CD14-positive monocyte (primary cell): ENCODE measurements at regions not wholly inside any gene's neighbourhood (a gene's known extent, or its start where the extent isn't known, plus 50 kb on each side); places are given as distances from the start of the nearest gene placed in this dataset.

Experiments
- DNase-seq, 3 donors: peaks; one replicate each; pipeline ENCODE4 v3.0.0-alpha.2; 2011 to 2022
- H2AFZ ChIP-seq: 2 replicates; pipeline ENCODE4 v1.6.0; 2012; ENCODE audit warnings: mild to moderate bottlenecking, low read depth, low read length, inconsistent platforms; ENCODE audit not compliant: insufficient read depth, poor library complexity, severe bottlenecking
- H3K27ac ChIP-seq, 2 donors: 1 replicate in 1 of 2; 2 replicates in 1 of 2; pipeline ENCODE4 v1.5.1; 2012 to 2013; ENCODE audit warnings: low read length in 2 of 2, control low read depth in 1 of 2, inconsistent platforms in 1 of 2, low read depth in 1 of 2, mild to moderate bottlenecking in 1 of 2
- H3K27me3 ChIP-seq, 2 donors: one replicate each; pipeline versions ENCODE4 v1.6.0 to v1.6.1; 2011 to 2013; ENCODE audit warnings: low read length in 2 of 2; ENCODE audit not compliant: control insufficient read depth in 2 of 2, insufficient read depth in 2 of 2
- H3K36me3 ChIP-seq, 2 donors: replicated peaks in 1 of 2; 1 replicate in 1 of 2; 2 replicates in 1 of 2; pipeline versions ENCODE4 v1.5.1 to v1.6.1; 2012 to 2013; ENCODE audit warnings: low read length in 2 of 2, control low read depth in 1 of 2, inconsistent platforms in 1 of 2, mild to moderate bottlenecking in 1 of 2; ENCODE audit not compliant: insufficient read depth in 2 of 2, control insufficient read depth in 1 of 2
- H3K4me1 ChIP-seq, 2 donors: 1 replicate in 1 of 2; 2 replicates in 1 of 2; pipeline versions ENCODE4 v1.5.1 to v1.6.1; 2012 to 2013; ENCODE audit warnings: low read length in 2 of 2, control low read depth in 1 of 2, inconsistent platforms in 1 of 2, mild to moderate bottlenecking in 1 of 2, moderate library complexity in 1 of 2; ENCODE audit not compliant: insufficient read depth in 2 of 2, control insufficient read depth in 1 of 2
- H3K4me2 ChIP-seq: replicated peaks from 2 replicates; pipeline ENCODE3; 2012; ENCODE audit warnings: low read length, moderate library complexity, mild to moderate bottlenecking; ENCODE audit not compliant: poor library complexity, severe bottlenecking; ENCODE audit errors: extremely low read depth
- H3K4me3 ChIP-seq, 3 experiments: fragments of 200-600 bp in 1 of 3; sonication (generic) in 1 of 3; replicated peaks in 1 of 3; 1 replicate in 2 of 3; 2 replicates in 1 of 3; pipeline ENCODE4 v1.5.1; 2011 to 2013; ENCODE audit warnings: low read length in 3 of 3, mild to moderate bottlenecking in 3 of 3, control low read depth in 2 of 3, low read depth in 2 of 3, inconsistent platforms in 1 of 3, moderate library complexity in 1 of 3
- H3K79me2 ChIP-seq: 2 replicates; pipeline ENCODE4 v1.6.0; 2012; ENCODE audit warnings: mild to moderate bottlenecking, control low read depth, inconsistent platforms, low read length, moderate library complexity; ENCODE audit not compliant: insufficient read depth
- H3K9ac ChIP-seq: 2 replicates; pipeline ENCODE4 v1.6.0; 2017; ENCODE audit warnings: low read length, mild to moderate bottlenecking; ENCODE audit not compliant: insufficient read depth, poor library complexity, severe bottlenecking
- H3K9me3 ChIP-seq, 2 donors: replicated peaks in 1 of 2; 1 replicate in 1 of 2; 2 replicates in 1 of 2; pipeline versions ENCODE4 v1.5.1 to v1.6.1; 2012 to 2013; ENCODE audit warnings: low read length in 2 of 2, control low read depth in 1 of 2; ENCODE audit not compliant: control insufficient read depth in 1 of 2, insufficient read depth in 1 of 2
- H4K20me1 ChIP-seq: 2 replicates; pipeline ENCODE4 v1.6.0; 2012; ENCODE audit warnings: mild to moderate bottlenecking, low read length, control low read depth, moderate library complexity; ENCODE audit not compliant: insufficient read depth
- H3K27ac Mint-ChIP-seq, 7 donors: one replicate each; pipeline ENCODE4 v1.8.0; 2020; ENCODE audit warnings: mild to moderate bottlenecking in 7 of 7, mixed read lengths in 7 of 7, moderate library complexity in 6 of 7, inconsistent platforms in 2 of 7
- H3K27me3 Mint-ChIP-seq, 3 donors: one replicate each; pipeline ENCODE4 v1.8.0; 2021 to 2022; ENCODE audit warnings: low read depth in 3 of 3, mild to moderate bottlenecking in 3 of 3, mixed read lengths in 3 of 3, moderate library complexity in 3 of 3, inconsistent platforms in 1 of 3
- H3K36me3 Mint-ChIP-seq, 2 donors: one replicate each; pipeline ENCODE4 v1.8.0; 2020; ENCODE audit warnings: mixed read lengths in 2 of 2, inconsistent platforms in 1 of 2, mild to moderate bottlenecking in 1 of 2
- H3K4me1 Mint-ChIP-seq: one replicate; pipeline ENCODE4 v1.8.0; 2020; ENCODE audit warnings: mild to moderate bottlenecking, mixed read lengths
- H3K4me3 Mint-ChIP-seq, 2 donors: one replicate each; pipeline ENCODE4 v1.8.0; 2020; ENCODE audit warnings: mild to moderate bottlenecking in 2 of 2, mixed read lengths in 2 of 2, moderate library complexity in 1 of 2
- H3K9me3 Mint-ChIP-seq, 7 donors: one replicate each; pipeline ENCODE4 v1.8.0; 2020 to 2022; ENCODE audit warnings: mixed read lengths in 7 of 7, mild to moderate bottlenecking in 6 of 7, moderate library complexity in 6 of 7, inconsistent platforms in 2 of 7
- WGBS: methylation state at CpG from one replicate; pipeline ENCODE4 v1.1.5; 2013; ENCODE audit warnings: missing lambda C conversion rate; ENCODE audit not compliant: insufficient coverage; 5-methylcytosine and 5-hydroxymethylcytosine counted together
- intact Hi-C, 2 donors: fragments of 100-400 bp; cut with micrococcal nuclease; formaldehyde crosslinking; loops; one replicate each; pipeline versions ENCODE4 v1.15.0 to v1.15.1; 2023
- TF ChIP-seq, protein P1 (sequence below): fragments of 200-600 bp; IDR thresholded peaks from one replicate; pipeline ENCODE4 v1.8.0; 2022; ENCODE audit warnings: antibody characterized with exemption, mild to moderate bottlenecking

DNA sequence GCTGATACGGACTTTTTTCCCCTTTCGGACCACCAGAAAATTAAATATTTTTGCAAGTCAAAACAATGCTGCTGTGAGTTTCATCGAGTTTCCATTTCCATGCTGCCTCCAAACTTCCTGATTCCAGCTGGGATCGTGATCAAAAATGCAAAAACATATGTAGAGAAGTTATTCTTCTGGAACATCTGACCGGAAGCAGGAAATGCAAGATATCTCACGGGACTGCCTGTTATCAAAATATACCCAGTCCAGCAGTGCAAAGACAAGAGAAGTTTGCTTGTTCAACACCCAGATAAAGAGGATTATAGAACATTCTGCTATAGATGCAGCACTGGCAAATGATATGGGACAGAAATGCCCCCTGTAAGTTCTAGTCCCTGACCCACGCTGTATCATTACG lies 726.7 kb upstream of the NR2F2 start:
- TF ChIP-seq, protein P1, sequence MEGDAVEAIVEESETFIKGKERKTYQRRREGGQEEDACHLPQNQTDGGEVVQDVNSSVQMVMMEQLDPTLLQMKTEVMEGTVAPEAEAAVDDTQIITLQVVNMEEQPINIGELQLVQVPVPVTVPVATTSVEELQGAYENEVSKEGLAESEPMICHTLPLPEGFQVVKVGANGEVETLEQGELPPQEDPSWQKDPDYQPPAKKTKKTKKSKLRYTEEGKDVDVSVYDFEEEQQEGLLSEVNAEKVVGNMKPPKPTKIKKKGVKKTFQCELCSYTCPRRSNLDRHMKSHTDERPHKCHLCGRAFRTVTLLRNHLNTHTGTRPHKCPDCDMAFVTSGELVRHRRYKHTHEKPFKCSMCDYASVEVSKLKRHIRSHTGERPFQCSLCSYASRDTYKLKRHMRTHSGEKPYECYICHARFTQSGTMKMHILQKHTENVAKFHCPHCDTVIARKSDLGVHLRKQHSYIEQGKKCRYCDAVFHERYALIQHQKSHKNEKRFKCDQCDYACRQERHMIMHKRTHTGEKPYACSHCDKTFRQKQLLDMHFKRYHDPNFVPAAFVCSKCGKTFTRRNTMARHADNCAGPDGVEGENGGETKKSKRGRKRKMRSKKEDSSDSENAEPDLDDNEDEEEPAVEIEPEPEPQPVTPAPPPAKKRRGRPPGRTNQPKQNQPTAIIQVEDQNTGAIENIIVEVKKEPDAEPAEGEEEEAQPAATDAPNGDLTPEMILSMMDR, result no peak
- Histone ChIP-seq H4K20me1 (no peaks in the 10 kb centered on the region), H3K36me3 (no peaks in the 10 kb centered on the region), H3K4me3 (no peak overlapping the region), H3K79me2 (no peaks in the 10 kb centered on the region), H2AFZ (no peak overlapping the region), H3K4me1 (no peaks in the 10 kb centered on the region), H3K4me2 (no peak overlapping the region), H3K27ac (no peak overlapping the region), H3K27me3 (no peaks in the 10 kb centered on the region), H3K9me3 (no peaks in the 10 kb centered on the region), H3K9ac (no peak overlapping the region)
- no peak for DNase-seq
- no peak overlapping the region for H3K4me3 Mint-ChIP-seq
- 80% methylated on average over 1 of the region's 8 CpGs for WGBS
- H3K27me3 Mint-ChIP-seq, result peaks cover 0 to 2% (median 1%) of the 10 kb centered on the region in 3 donors
- intact Hi-C loops, result no loop called here
- peaks cover 0 to 5% (median 1%) of the 10 kb centered on the region in 7 donors for H3K9me3 Mint-ChIP-seq
- H3K36me3 Mint-ChIP-seq, result no peaks in the 10 kb centered on the region
- no peaks in the 10 kb centered on the region for H3K4me1 Mint-ChIP-seq
- no peak overlapping the region for H3K27ac Mint-ChIP-seq

DNA sequence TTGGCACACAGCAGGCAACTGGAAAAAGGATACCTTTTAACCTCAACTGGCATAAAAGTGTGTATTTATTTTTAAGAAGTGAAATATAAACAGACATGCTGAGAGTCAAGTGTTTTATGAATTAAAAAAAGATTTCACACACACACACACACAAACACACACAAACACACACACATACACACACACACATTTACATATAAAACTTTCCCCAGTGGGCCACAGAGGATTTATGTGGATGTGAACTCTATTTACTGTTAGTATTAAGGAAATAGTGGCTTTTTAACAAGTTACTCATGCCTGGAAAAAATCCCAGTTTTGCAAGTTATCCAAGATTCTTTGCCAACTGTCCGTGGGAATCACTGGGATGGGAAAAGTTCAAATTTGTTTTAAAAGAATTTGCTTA lies 725.9 kb upstream of the NR2F2 start:
- H3K27ac ChIP-seq, result no peak overlapping the region

More for the DNA sequence above, 725.9 kb upstream of the NR2F2 start:
- Mint-ChIP-seq H3K27me3 (peaks cover 0 to 2% (median 1%) of the 10 kb centered on the region in 3 donors), H3K36me3 (no peaks in the 10 kb centered on the region), H3K4me1 (peaks cover 2% of the 10 kb centered on the region), H3K4me3 (no peak overlapping the region), H3K27ac (no peak overlapping the region), H3K9me3 (peaks cover 0 to 5% (median 1%) of the 10 kb centered on the region in 7 donors)
- no peaks in the 10 kb centered on the region for H3K9me3 ChIP-seq
- TF ChIP-seq, protein P1, result no peak
- intact Hi-C loops, result no loop called here
- no peak for DNase-seq
- peaks cover 0 to 3% of the 10 kb centered on the region in 2 donors for H3K4me1 ChIP-seq
- no peaks in the 10 kb centered on the region for H4K20me1 ChIP-seq
- H3K36me3 ChIP-seq, result no peaks in the 10 kb centered on the region
- H3K9ac ChIP-seq, result no peak overlapping the region
- H2AFZ ChIP-seq, result no peak overlapping the region
- H3K4me3 ChIP-seq, result no peak overlapping the region
- WGBS, result no CpG with 5 or more reads among the region's 1 CpG
- H3K27me3 ChIP-seq, result no peaks in the 10 kb centered on the region
- H3K4me2 ChIP-seq, result no peak overlapping the region
- H3K79me2 ChIP-seq, result no peaks in the 10 kb centered on the region
